HG02588 (cell line): ENCODE measurements at regions not wholly inside any gene's neighbourhood (a gene's known extent, or its start where the extent isn't known, plus 50 kb on each side); places are given as distances from the start of the nearest gene placed in this dataset.

Experiments used
- ATAC-seq: cut with Tn5 transposase; IDR thresholded peaks from one replicate; pipeline ENCODE4 v1.9.1; 2021; ENCODE audit warnings: mild to moderate bottlenecking, moderate library complexity; ENCODE audit not compliant: unreplicated experiment

GRCh38 chr16:85306071-85306792 lies 194.0 kb upstream of the CIBAR2 start:
- no peak for ATAC-seq

GRCh38 chr16:85306793-85307551 lies 194.7 kb upstream of the CIBAR2 start:
- ATAC-seq, result no peak

- no peak for ATAC-seq
Observed at GRCh38 chr16:85307552-85308364, 195.5 kb upstream of the CIBAR2 start.

GRCh38 chr16:85308611-85309540 lies 196.6 kb upstream of the CIBAR2 start:
- ATAC-seq, result no peak

GRCh38 chr16:85309656-85310587 lies 197.7 kb upstream of the CIBAR2 start:
- no peak for ATAC-seq

- ATAC-seq, result no peak
Observed at GRCh38 chr16:85310868-85311585, 198.8 kb upstream of the CIBAR2 start.

- ATAC-seq, result no peak
Observed at GRCh38 chr16:85311741-85312140, 199.5 kb upstream of the CIBAR2 start.

- ATAC-seq, result no peak
Observed at GRCh38 chr16:85312174-85312573, 199.9 kb upstream of the CIBAR2 start.

- no peak for ATAC-seq
Observed at GRCh38 chr16:85312642-85313525, 200.6 kb upstream of the CIBAR2 start.

- ATAC-seq, result no peak
Observed at GRCh38 chr16:85313526-85314301, 201.4 kb upstream of the CIBAR2 start.

GRCh38 chr16:85314512-85314971 lies 202.3 kb upstream of the CIBAR2 start:
- no peak for ATAC-seq

GRCh38 chr16:85315866-85316265 lies 203.6 kb upstream of the CIBAR2 start:
- no peak for ATAC-seq

GRCh38 chr16:85316321-85316919 lies 204.1 kb upstream of the CIBAR2 start:
- ATAC-seq, result no peak

GRCh38 chr16:85316944-85317343 lies 204.7 kb upstream of the CIBAR2 start:
- ATAC-seq, result no peak

- ATAC-seq, result no peak
Observed at GRCh38 chr16:85317704-85318103, 205.4 kb upstream of the CIBAR2 start.

GRCh38 chr16:85319208-85319983 lies 207.1 kb upstream of the CIBAR2 start:
- ATAC-seq, result no peak
